CD8-positive, alpha-beta memory T cell (primary cell): ENCODE measurements at regions not wholly inside any gene's neighbourhood (a gene's known extent, or its start where the extent isn't known, plus 50 kb on each side); places are given as distances from the start of the nearest gene placed in this dataset.
A peak's percentile ranks its signal among the peaks of the same experiment; 100 is the strongest.
"Not testable (repeated sequence)": the region's sequence is repeated elsewhere in the genome, so short reads cannot be mapped to it uniquely, and the experiment has no call there.

Source experiments
- CTCF ChIA-PET: fragments of 350-600 bp; sonication (Branson Sonifier 250); formaldehyde crosslinking; loops from one replicate; lab custom pipeline; 2021; ENCODE audit warnings: antibody characterized with exemption; lab: Charles Lee
- POLR2A ChIA-PET: fragments of 350-600 bp; sonication (Branson Sonifier 250); formaldehyde crosslinking; loops from one replicate; lab custom pipeline; 2021; ENCODE audit warnings: antibody characterized with exemption; lab: Charles Lee
- DNase-seq, 5 donors: peaks; one replicate each; pipeline versions ENCODE4 v3.0.0 to v3.0.0-alpha.2; 2020 to 2022; ENCODE audit warnings: mixed read lengths in 1 of 5
- H3K27ac ChIP-seq: one replicate; pipeline ENCODE4 v1.7.0; 2013; ENCODE audit warnings: low read depth, mild to moderate bottlenecking, low read length, moderate library complexity
- H3K27me3 ChIP-seq: 2 replicates; pipeline ENCODE4 v1.7.0; 2013; ENCODE audit warnings: low read length, mild to moderate bottlenecking; ENCODE audit not compliant: insufficient read depth, poor library complexity, severe bottlenecking
- H3K36me3 ChIP-seq: 2 replicates; pipeline ENCODE4 v1.7.0; 2013; ENCODE audit warnings: mild to moderate bottlenecking, low read length, moderate library complexity; ENCODE audit not compliant: insufficient read depth
- H3K4me1 ChIP-seq: 2 replicates; pipeline ENCODE4 v1.7.0; 2013; ENCODE audit warnings: mild to moderate bottlenecking, low read length, moderate library complexity; ENCODE audit not compliant: insufficient read depth
- H3K4me3 ChIP-seq: 2 replicates; pipeline ENCODE4 v1.7.0; 2013; ENCODE audit warnings: mild to moderate bottlenecking, low read length
- H3K9me3 ChIP-seq: 2 replicates; pipeline ENCODE4 v1.7.0; 2013; ENCODE audit warnings: mild to moderate bottlenecking, low read length
- H3K27ac Mint-ChIP-seq, 8 donors: one replicate each; pipeline ENCODE4 v1.8.0; 2020 to 2021; ENCODE audit warnings: mixed read lengths in 8 of 8, mild to moderate bottlenecking in 6 of 8, inconsistent platforms in 3 of 8, moderate library complexity in 3 of 8
- H3K27me3 Mint-ChIP-seq, 2 donors: one replicate each; pipeline ENCODE4 v1.8.0; 2020 to 2021; ENCODE audit warnings: mixed read lengths in 2 of 2, mild to moderate bottlenecking in 1 of 2, moderate library complexity in 1 of 2
- H3K36me3 Mint-ChIP-seq, 3 donors: one replicate each; pipeline ENCODE4 v1.8.0; 2020 to 2021; ENCODE audit warnings: mixed read lengths in 3 of 3, inconsistent platforms in 1 of 3, mild to moderate bottlenecking in 1 of 3
- H3K4me1 Mint-ChIP-seq, 3 donors: one replicate each; pipeline ENCODE4 v1.8.0; 2020 to 2021; ENCODE audit warnings: mixed read lengths in 3 of 3, inconsistent platforms in 1 of 3, mild to moderate bottlenecking in 1 of 3
- H3K4me3 Mint-ChIP-seq, 7 donors: one replicate each; pipeline ENCODE4 v1.8.0; 2020 to 2021; ENCODE audit warnings: mixed read lengths in 7 of 7, mild to moderate bottlenecking in 6 of 7, moderate library complexity in 4 of 7, inconsistent platforms in 2 of 7
- H3K9me3 Mint-ChIP-seq, 5 donors: one replicate each; pipeline ENCODE4 v1.8.0; 2020 to 2022; ENCODE audit warnings: mixed read lengths in 5 of 5, mild to moderate bottlenecking in 3 of 5, moderate library complexity in 2 of 5, inconsistent platforms in 1 of 5

GRCh38 chrX:25503826-25504225 lies 488.1 kb upstream of the ARX start:
- no peak overlapping the region for H3K27ac Mint-ChIP-seq
- no peaks in the 10 kb centered on the region for H3K4me1 Mint-ChIP-seq
- DNase-seq: no peak
- H3K27me3 Mint-ChIP-seq: peaks cover 0 to 2% of the 10 kb centered on the region in 2 donors
- no peaks in the 10 kb centered on the region for H3K9me3 ChIP-seq
- H3K36me3 Mint-ChIP-seq: no peaks in the 10 kb centered on the region
- H3K27me3 ChIP-seq: no peaks in the 10 kb centered on the region
- no peak overlapping the region for H3K4me3 ChIP-seq
- H3K27ac ChIP-seq: no peak overlapping the region
- no peaks in the 10 kb centered on the region for H3K36me3 ChIP-seq
- H3K4me1 ChIP-seq: no peaks in the 10 kb centered on the region
- no peaks in the 10 kb centered on the region for H3K9me3 Mint-ChIP-seq
- ChIA-PET CTCF (no interaction called here), POLR2A (no interaction called here)
- H3K4me3 Mint-ChIP-seq: no peak overlapping the region

GRCh38 chrX:25507801-25508200 lies 492.0 kb upstream of the ARX start:
- Mint-ChIP-seq H3K4me3 (no peak overlapping the region), H3K36me3 (no peaks in the 10 kb centered on the region), H3K4me1 (no peaks in the 10 kb centered on the region), H3K9me3 (peaks cover 0 to 3% (median 0%) of the 10 kb centered on the region in 5 donors), H3K27ac (no peak overlapping the region), H3K27me3 (peaks cover 0 to 2% of the 10 kb centered on the region in 2 donors)
- no peak overlapping the region for H3K4me3 ChIP-seq
- H3K27me3 ChIP-seq: no peaks in the 10 kb centered on the region
- no peak for DNase-seq
- H3K27ac ChIP-seq: no peak overlapping the region
- H3K9me3 ChIP-seq: no peaks in the 10 kb centered on the region
- ChIA-PET POLR2A (no interaction called here), CTCF (no interaction called here)
- H3K36me3 ChIP-seq: no peaks in the 10 kb centered on the region
- H3K4me1 ChIP-seq: no peaks in the 10 kb centered on the region

- Mint-ChIP-seq H3K27me3 (no peaks in the 10 kb centered on the region), H3K9me3 (peaks cover 0 to 6% (median 0%) of the 10 kb centered on the region in 5 donors)
- CTCF ChIA-PET: no interaction called here
Observed at GRCh38 chrX:25519258-25519657, 503.5 kb upstream of the ARX start.

GRCh38 chrX:25522443-25523010 lies 506.8 kb upstream of the ARX start:
- CTCF ChIA-PET, H3K27me3 Mint-ChIP-seq, H3K27ac ChIP-seq, H3K4me1 ChIP-seq, H3K27ac Mint-ChIP-seq, POLR2A ChIA-PET, H3K36me3 Mint-ChIP-seq, H3K4me1 Mint-ChIP-seq, H3K27me3 ChIP-seq, DNase-seq, H3K4me3 ChIP-seq, H3K9me3 Mint-ChIP-seq, H3K4me3 Mint-ChIP-seq, H3K9me3 ChIP-seq, H3K36me3 ChIP-seq: not testable (repeated sequence)

More at GRCh38 chrX:25519258-25519657, 503.5 kb upstream of the ARX start:
- H3K9me3 ChIP-seq: no peaks in the 10 kb centered on the region
- no peak overlapping the region for H3K27ac ChIP-seq
- H3K27ac Mint-ChIP-seq: no peak overlapping the region
- H3K27me3 ChIP-seq: no peaks in the 10 kb centered on the region
- H3K4me1 ChIP-seq: no peaks in the 10 kb centered on the region
- no peaks in the 10 kb centered on the region for H3K36me3 Mint-ChIP-seq
- H3K36me3 ChIP-seq: no peaks in the 10 kb centered on the region
- H3K4me1 Mint-ChIP-seq: no peaks in the 10 kb centered on the region
- DNase-seq: no peak
- POLR2A ChIA-PET: no interaction called here
- no peak overlapping the region for H3K4me3 Mint-ChIP-seq
- no peak overlapping the region for H3K4me3 ChIP-seq

GRCh38 chrX:25523574-25524540 lies 508.1 kb upstream of the ARX start:
- no peak overlapping the region for H3K4me3 Mint-ChIP-seq
- no peaks in the 10 kb centered on the region for H3K36me3 Mint-ChIP-seq
- CTCF ChIA-PET: no interaction called here
- Histone ChIP-seq H3K4me1 (no peaks in the 10 kb centered on the region), H3K9me3 (no peaks in the 10 kb centered on the region), H3K27me3 (no peaks in the 10 kb centered on the region), H3K36me3 (no peaks in the 10 kb centered on the region), H3K27ac (no peak overlapping the region), H3K4me3 (no peak overlapping the region)
- H3K27me3 Mint-ChIP-seq: no peaks in the 10 kb centered on the region
- H3K4me1 Mint-ChIP-seq: no peaks in the 10 kb centered on the region
- peaks cover 0 to 7% (median 0%) of the 10 kb centered on the region in 5 donors for H3K9me3 Mint-ChIP-seq
- POLR2A ChIA-PET: no interaction called here
- no peak for DNase-seq
- peak overlapping the region in 1 of 8 donors; percentile 8 for H3K27ac Mint-ChIP-seq

GRCh38 chrX:25527156-25527555 lies 511.4 kb upstream of the ARX start:
- H3K27me3 ChIP-seq: no peaks in the 10 kb centered on the region
- H3K4me1 ChIP-seq: no peaks in the 10 kb centered on the region
- H3K36me3 Mint-ChIP-seq: no peaks in the 10 kb centered on the region
- H3K27ac ChIP-seq: no peak overlapping the region
- no peak for DNase-seq
- no peak overlapping the region for H3K4me3 ChIP-seq
- no peaks in the 10 kb centered on the region for H3K9me3 ChIP-seq
- ChIA-PET CTCF (no interaction called here), POLR2A (no interaction called here)
- no peaks in the 10 kb centered on the region for H3K4me1 Mint-ChIP-seq
- no peak overlapping the region for H3K27ac Mint-ChIP-seq
- no peaks in the 10 kb centered on the region for H3K27me3 Mint-ChIP-seq
- H3K4me3 Mint-ChIP-seq: no peak overlapping the region
- H3K9me3 Mint-ChIP-seq: peaks cover 0 to 5% (median 0%) of the 10 kb centered on the region in 5 donors
- H3K36me3 ChIP-seq: no peaks in the 10 kb centered on the region

GRCh38 chrX:25527596-25527995 lies 511.8 kb upstream of the ARX start:
- Histone ChIP-seq H3K36me3 (no peaks in the 10 kb centered on the region), H3K4me1 (no peaks in the 10 kb centered on the region), H3K27me3 (no peaks in the 10 kb centered on the region), H3K9me3 (no peaks in the 10 kb centered on the region), H3K27ac (no peak overlapping the region), H3K4me3 (no peak overlapping the region)
- ChIA-PET CTCF (no interaction called here), POLR2A (no interaction called here)
- no peaks in the 10 kb centered on the region for H3K27me3 Mint-ChIP-seq
- no peaks in the 10 kb centered on the region for H3K4me1 Mint-ChIP-seq
- H3K4me3 Mint-ChIP-seq: no peak overlapping the region
- no peak overlapping the region for H3K27ac Mint-ChIP-seq
- H3K9me3 Mint-ChIP-seq: peaks cover 0 to 5% (median 0%) of the 10 kb centered on the region in 5 donors
- no peak for DNase-seq
- no peaks in the 10 kb centered on the region for H3K36me3 Mint-ChIP-seq

GRCh38 chrX:25531096-25531495 lies 515.3 kb upstream of the ARX start:
- no peak overlapping the region for H3K4me3 Mint-ChIP-seq
- Histone ChIP-seq H3K4me3 (no peak overlapping the region), H3K27me3 (no peaks in the 10 kb centered on the region), H3K36me3 (no peaks in the 10 kb centered on the region), H3K4me1 (no peaks in the 10 kb centered on the region), H3K9me3 (no peaks in the 10 kb centered on the region), H3K27ac (no peak overlapping the region)
- peaks cover 0 to 5% (median 2%) of the 10 kb centered on the region in 5 donors for H3K9me3 Mint-ChIP-seq
- CTCF ChIA-PET: no interaction called here
- DNase-seq: no peak
- no peaks in the 10 kb centered on the region for H3K36me3 Mint-ChIP-seq
- H3K27me3 Mint-ChIP-seq: no peaks in the 10 kb centered on the region
- POLR2A ChIA-PET: no interaction called here
- H3K4me1 Mint-ChIP-seq: no peaks in the 10 kb centered on the region
- H3K27ac Mint-ChIP-seq: no peak overlapping the region
